GM12878 (cell line): ENCODE measurements at regions not wholly inside any gene's neighbourhood (a gene's known extent, or its start where the extent isn't known, plus 50 kb on each side); places are given as distances from the start of the nearest gene placed in this dataset.

Source experiments
- ATAC-seq: fragments of 200-7000 bp; cut with Tn5 transposase; 3 replicates; pipeline ENCODE4 v1.9.1; 2020; ENCODE audit warnings: mild to moderate bottlenecking, moderate library complexity
- BruUV-seq: library from RNA; stranded (reverse); fragments of 400-500 nt; replicated peaks from 2 replicates; lab custom pipeline; 2021; lab: Mats Ljungman, UMichigan
- CTCF ChIA-PET: fragments of 300-600 bp; sonication (Branson Sonifier 250); formaldehyde crosslinking; extraction: SDS; loops from one replicate; lab custom pipeline; 2021; ENCODE audit warnings: inconsistent platforms; lab: Yijun Ruan, JAX
- POLR2A ChIA-PET: fragments of 350-600 bp; formaldehyde crosslinking; extraction: SDS; loops from one replicate; lab custom pipeline; 2021; ENCODE audit warnings: inconsistent platforms; lab: Charles Lee
- RAD21 ChIA-PET: fragments of 300-600 bp; sonication (Branson Sonifier 250); formaldehyde crosslinking; loops from one replicate; lab custom pipeline; 2023; ENCODE audit warnings: antibody characterized with exemption; ENCODE audit not compliant: unreplicated experiment; lab: Charles Lee
- SMC1A ChIA-PET: fragments of 300-600 bp; sonication (Branson Sonifier 250); formaldehyde crosslinking; loops from one replicate; lab custom pipeline; 2023; ENCODE audit not compliant: unreplicated experiment, uncharacterized antibody; lab: Charles Lee
- DNase-seq: peaks from one replicate; pipeline ENCODE4 v3.0.0-alpha.2; 2011; ENCODE audit warnings: low read depth, low spot score
- FAIRE-seq: peaks from 3 replicates; lab custom pipeline; 2011; peaks lifted over from hg19 to GRCh38; lab: Jason Lieb, UNC
- H2AFZ ChIP-seq: 2 replicates; pipeline ENCODE4 v1.6.0; 2011; ENCODE audit warnings: low read depth, low read length, control low read depth; ENCODE audit not compliant: control insufficient read depth
- H3K27ac ChIP-seq: 2 replicates; pipeline ENCODE4 v1.5.1; 2011; ENCODE audit warnings: control low read depth; ENCODE audit not compliant: control insufficient read depth, insufficient read depth
- H3K27me3 ChIP-seq, 2 experiments: replicated peaks in 1 of 2; 2 replicates each; pipeline versions ENCODE4 v1.6.0 to v1.6.1; 2011; ENCODE audit warnings: low read length in 1 of 2; ENCODE audit not compliant: control insufficient read depth in 2 of 2, insufficient read depth in 2 of 2
- H3K36me3 ChIP-seq, 2 experiments: 2 replicates each; pipeline ENCODE4 v1.5.1; 2011; ENCODE audit warnings: low read length in 1 of 2; ENCODE audit not compliant: control insufficient read depth in 2 of 2, insufficient read depth in 2 of 2
- H3K4me1 ChIP-seq: 2 replicates; pipeline ENCODE4 v1.6.1; 2011; ENCODE audit warnings: mild to moderate bottlenecking, low read length, moderate library complexity, mixed read lengths; ENCODE audit not compliant: control insufficient read depth, insufficient read depth
- H3K4me2 ChIP-seq: 2 replicates; pipeline ENCODE4 v1.6.0; 2011; ENCODE audit warnings: control low read depth; ENCODE audit not compliant: control insufficient read depth, insufficient read depth
- H3K4me3 ChIP-seq: fragments of 200-600 bp; sonication (generic); 2 replicates; pipeline ENCODE4 v1.5.1; 2016
- H3K79me2 ChIP-seq: 2 replicates; pipeline ENCODE4 v1.6.0; 2011; ENCODE audit warnings: low read length; ENCODE audit not compliant: control insufficient read depth, insufficient read depth
- H3K9ac ChIP-seq: 2 replicates; pipeline ENCODE4 v1.8.0; 2011; ENCODE audit warnings: low read length, control low read depth, mixed read lengths; ENCODE audit not compliant: control insufficient read depth, insufficient read depth
- H3K9me3 ChIP-seq: replicated peaks from 3 replicates; pipeline ENCODE4 v1.5.1; 2011; ENCODE audit warnings: mild to moderate bottlenecking, low read length; ENCODE audit not compliant: control insufficient read depth, insufficient read depth
- H4K20me1 ChIP-seq: 2 replicates; pipeline ENCODE4 v1.6.0; 2011; ENCODE audit not compliant: control insufficient read depth, insufficient read depth
- BHLHE40 ChIP-seq, 2 experiments: fragments of 450-650 bp in 1 of 2; IDR thresholded peaks; 2 replicates each; pipeline ENCODE4 v1.6.1; 2011 to 2017; ENCODE audit warnings: low read depth in 2 of 2, borderline replicate concordance in 1 of 2, improper control_type of control experiment in 1 of 2, low read length in 1 of 2, mild to moderate bottlenecking in 1 of 2
- CHD2 ChIP-seq: IDR thresholded peaks from 2 replicates; pipeline ENCODE4 v1.6.1; 2011; ENCODE audit warnings: low read depth, low read length, improper control_type of control experiment, borderline replicate concordance
- HSF1 ChIP-seq: fragments of 150-350 bp; IDR thresholded peaks from 2 replicates; pipeline ENCODE4 v1.6.1; 2014; ENCODE audit warnings: mild to moderate bottlenecking, low read depth, low read length
- RAD21 ChIP-seq: IDR thresholded peaks from 2 replicates; pipeline ENCODE4 v1.6.1; 2011; ENCODE audit warnings: mild to moderate bottlenecking, low read depth, low read length, moderate library complexity; ENCODE audit not compliant: insufficient read depth
- RELA ChIP-seq: fragments of 450-650 bp; IDR thresholded peaks from 2 replicates; pipeline ENCODE4 v1.8.0; 2014; ENCODE audit warnings: borderline replicate concordance; ENCODE audit not compliant: partially characterized antibody
- WGBS: methylation state at CpG from one replicate; pipeline ENCODE4 v1.1.6; 2016; ENCODE audit warnings: low lambda C conversion rate; ENCODE audit not compliant: insufficient replicate concordance, insufficient coverage; ENCODE audit errors: missing lambda C conversion rate; 5-methylcytosine and 5-hydroxymethylcytosine counted together
- in situ Hi-C: fragments of 300-500 bp; cut with MboI; formaldehyde crosslinking; loops from 9 replicates; pipeline ENCODE4 v1.14.3; 2018; ENCODE audit warnings: mixed read lengths
- intact Hi-C: fragments of 100-400 bp; cut with micrococcal nuclease; formaldehyde crosslinking; loops from one replicate; pipeline ENCODE4 v1.14.2; 2022; ENCODE audit not compliant: unreplicated experiment
- TF ChIP-seq, protein P1 (sequence below): fragments of 450-650 bp; IDR thresholded peaks from 2 replicates; pipeline ENCODE4 v1.6.1; 2014; ENCODE audit warnings: mild to moderate bottlenecking
- TF ChIP-seq, protein P2 (sequence below): fragments of 450-650 bp; IDR thresholded peaks from 2 replicates; pipeline ENCODE4 v1.6.1; 2016; ENCODE audit warnings: mild to moderate bottlenecking, moderate library complexity, borderline replicate concordance

DNA sequence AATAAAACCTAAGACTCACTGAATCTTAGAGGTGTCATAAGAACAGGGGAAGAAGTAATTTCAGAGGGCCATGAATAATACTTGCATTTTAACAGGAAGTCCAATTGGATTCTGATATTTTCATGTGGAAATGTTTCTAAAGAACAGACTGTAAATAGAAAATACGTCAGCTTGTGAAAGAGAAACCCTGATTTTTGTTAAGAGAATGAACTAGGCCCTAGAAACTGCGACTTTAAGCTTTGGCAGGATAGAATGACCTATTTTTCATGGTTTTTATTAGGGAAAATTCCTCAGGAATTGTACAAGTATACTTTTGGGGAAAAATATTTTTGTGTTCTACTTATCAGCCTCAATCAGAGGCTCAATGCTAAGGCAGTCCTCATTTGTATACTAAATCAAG, 215.5 kb upstream of the ACTBL2 start:
- CTCF ChIA-PET, result no interaction called here
- no peak overlapping the region for H3K27ac ChIP-seq
- H3K4me2 ChIP-seq, result no peak overlapping the region
- RAD21 ChIA-PET, result no interaction called here
- H2AFZ ChIP-seq, result no peak overlapping the region
- whole genome bisulfite sequencing, result 15% methylated on average over 2 of the region's 2 CpGs
- H4K20me1 ChIP-seq, result no peaks in the 10 kb centered on the region
- H3K79me2 ChIP-seq, result no peaks in the 10 kb centered on the region
- no peak overlapping the region for H3K9ac ChIP-seq
- H3K27me3 ChIP-seq, result no peaks in the 10 kb centered on the region
- H3K36me3 ChIP-seq, result no peaks in the 10 kb centered on the region
- POLR2A ChIA-PET, result no interaction called here
- in situ Hi-C loops, result no loop called here
- intact Hi-C loops, result loop anchor here (5.0 kb wide), 1 partner anchor 201 kb away; no protein-coding TSS in a partner anchor
- DNase-seq (no peak), ATAC-seq (no peak), FAIRE-seq (no peak)
- H3K4me1 ChIP-seq, result no peaks in the 10 kb centered on the region
- TF ChIP-seq HSF1 (no peak), RELA (no peak), RAD21 (no peak), BHLHE40 (IDR thresholded peaks at IDR 0.05; ENCODE audit: borderline replicate concordance in 1 of 2, low read depth in 2 of 2, low read length in 1 of 2) (no peak), CHD2 (no peak)
- TF ChIP-seq, protein P1, sequence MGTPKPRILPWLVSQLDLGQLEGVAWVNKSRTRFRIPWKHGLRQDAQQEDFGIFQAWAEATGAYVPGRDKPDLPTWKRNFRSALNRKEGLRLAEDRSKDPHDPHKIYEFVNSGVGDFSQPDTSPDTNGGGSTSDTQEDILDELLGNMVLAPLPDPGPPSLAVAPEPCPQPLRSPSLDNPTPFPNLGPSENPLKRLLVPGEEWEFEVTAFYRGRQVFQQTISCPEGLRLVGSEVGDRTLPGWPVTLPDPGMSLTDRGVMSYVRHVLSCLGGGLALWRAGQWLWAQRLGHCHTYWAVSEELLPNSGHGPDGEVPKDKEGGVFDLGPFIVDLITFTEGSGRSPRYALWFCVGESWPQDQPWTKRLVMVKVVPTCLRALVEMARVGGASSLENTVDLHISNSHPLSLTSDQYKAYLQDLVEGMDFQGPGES, result no peak
- TF ChIP-seq, protein P2, sequence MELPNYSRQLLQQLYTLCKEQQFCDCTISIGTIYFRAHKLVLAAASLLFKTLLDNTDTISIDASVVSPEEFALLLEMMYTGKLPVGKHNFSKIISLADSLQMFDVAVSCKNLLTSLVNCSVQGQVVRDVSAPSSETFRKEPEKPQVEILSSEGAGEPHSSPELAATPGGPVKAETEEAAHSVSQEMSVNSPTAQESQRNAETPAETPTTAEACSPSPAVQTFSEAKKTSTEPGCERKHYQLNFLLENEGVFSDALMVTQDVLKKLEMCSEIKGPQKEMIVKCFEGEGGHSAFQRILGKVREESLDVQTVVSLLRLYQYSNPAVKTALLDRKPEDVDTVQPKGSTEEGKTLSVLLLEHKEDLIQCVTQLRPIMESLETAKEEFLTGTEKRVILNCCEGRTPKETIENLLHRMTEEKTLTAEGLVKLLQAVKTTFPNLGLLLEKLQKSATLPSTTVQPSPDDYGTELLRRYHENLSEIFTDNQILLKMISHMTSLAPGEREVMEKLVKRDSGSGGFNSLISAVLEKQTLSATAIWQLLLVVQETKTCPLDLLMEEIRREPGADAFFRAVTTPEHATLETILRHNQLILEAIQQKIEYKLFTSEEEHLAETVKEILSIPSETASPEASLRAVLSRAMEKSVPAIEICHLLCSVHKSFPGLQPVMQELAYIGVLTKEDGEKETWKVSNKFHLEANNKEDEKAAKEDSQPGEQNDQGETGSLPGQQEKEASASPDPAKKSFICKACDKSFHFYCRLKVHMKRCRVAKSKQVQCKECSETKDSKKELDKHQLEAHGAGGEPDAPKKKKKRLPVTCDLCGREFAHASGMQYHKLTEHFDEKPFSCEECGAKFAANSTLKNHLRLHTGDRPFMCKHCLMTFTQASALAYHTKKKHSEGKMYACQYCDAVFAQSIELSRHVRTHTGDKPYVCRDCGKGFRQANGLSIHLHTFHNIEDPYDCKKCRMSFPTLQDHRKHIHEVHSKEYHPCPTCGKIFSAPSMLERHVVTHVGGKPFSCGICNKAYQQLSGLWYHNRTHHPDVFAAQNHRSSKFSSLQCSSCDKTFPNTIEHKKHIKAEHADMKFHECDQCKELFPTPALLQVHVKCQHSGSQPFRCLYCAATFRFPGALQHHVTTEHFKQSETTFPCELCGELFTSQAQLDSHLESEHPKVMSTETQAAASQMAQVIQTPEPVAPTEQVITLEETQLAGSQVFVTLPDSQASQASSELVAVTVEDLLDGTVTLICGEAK, result no peak
- no peaks in the 10 kb centered on the region for H3K9me3 ChIP-seq
- no TSS peak for BruUV-seq
- no peak overlapping the region for H3K4me3 ChIP-seq
- SMC1A ChIA-PET, result no interaction called here
